Endodermal cell (in vitro differentiated cells): ENCODE measurements at regions not wholly inside any gene's neighbourhood (a gene's known extent, or its start where the extent isn't known, plus 50 kb on each side); places are given as distances from the start of the nearest gene placed in this dataset.

ENCODE experiments used
- DNase-seq: peaks from one replicate; pipeline ENCODE4 v3.0.0-alpha.2; 2017
- H3K27ac ChIP-seq: 2 replicates; pipeline ENCODE4 v1.5.1; 2013; ENCODE audit warnings: mild to moderate bottlenecking, low read depth, low read length, moderate library complexity
- H3K27me3 ChIP-seq: 2 replicates; pipeline ENCODE4 v1.6.1; 2013; ENCODE audit warnings: mild to moderate bottlenecking, low read length, moderate library complexity; ENCODE audit not compliant: insufficient read depth, control insufficient read depth, poor library complexity, severe bottlenecking
- H3K36me3 ChIP-seq: 2 replicates; pipeline ENCODE4 v1.7.0; 2013; ENCODE audit warnings: mild to moderate bottlenecking, low read length, moderate library complexity; ENCODE audit not compliant: control insufficient read depth, insufficient read depth
- H3K4me1 ChIP-seq: one replicate; pipeline ENCODE4 v1.7.0; 2013; ENCODE audit warnings: low read length; ENCODE audit not compliant: control insufficient read depth, insufficient read depth
- H3K4me3 ChIP-seq: 2 replicates; pipeline ENCODE4 v1.5.1; 2013; ENCODE audit warnings: mild to moderate bottlenecking, low read length, moderate library complexity
- H3K9ac ChIP-seq: 2 replicates; pipeline ENCODE4 v1.6.1; 2013; ENCODE audit warnings: mild to moderate bottlenecking, low read length, moderate library complexity; ENCODE audit not compliant: poor library complexity, severe bottlenecking; ENCODE audit errors: extremely low read depth
- H3K9me3 ChIP-seq: 2 replicates; pipeline ENCODE4 v1.6.1; 2013; ENCODE audit warnings: mild to moderate bottlenecking, low read length, moderate library complexity; ENCODE audit not compliant: control insufficient read depth
- H3K27ac Mint-ChIP-seq: 2 replicates; pipeline ENCODE4 v1.8.0; 2020; ENCODE audit warnings: mixed read lengths
- H3K27me3 Mint-ChIP-seq: 2 replicates; pipeline ENCODE4 v1.8.0; 2021; ENCODE audit warnings: mild to moderate bottlenecking, mixed read lengths; ENCODE audit not compliant: insufficient read depth
- H3K36me3 Mint-ChIP-seq: 2 replicates; pipeline ENCODE4 v1.8.0; 2020; ENCODE audit warnings: low read depth, mixed read lengths
- H3K4me1 Mint-ChIP-seq: 2 replicates; pipeline ENCODE4 v1.8.0; 2020; ENCODE audit warnings: mixed read lengths
- H3K4me3 Mint-ChIP-seq: 2 replicates; pipeline ENCODE4 v1.8.0; 2020; ENCODE audit warnings: mild to moderate bottlenecking, moderate library complexity, mixed read lengths
- H3K9me3 Mint-ChIP-seq: 2 replicates; pipeline ENCODE4 v1.8.0; 2020; ENCODE audit warnings: mild to moderate bottlenecking, mixed read lengths
- WGBS, 2 experiments: methylation state at CpG; one replicate each; pipeline versions ENCODE4 v1.1.5 to v1.1.7; 2013; ENCODE audit warnings: missing lambda C conversion rate in 2 of 2, mixed read lengths in 1 of 2; ENCODE audit not compliant: insufficient coverage in 1 of 2, insufficient read length in 1 of 2; 5-methylcytosine and 5-hydroxymethylcytosine counted together
- TF ChIP-seq, protein P1 (sequence below): fragments of 200-600 bp; sonication (generic); conservative IDR thresholded peaks from 2 replicates; pipeline ENCODE4 v1.5.0; 2021; ENCODE audit warnings: antibody characterized with exemption, mild to moderate bottlenecking

DNA sequence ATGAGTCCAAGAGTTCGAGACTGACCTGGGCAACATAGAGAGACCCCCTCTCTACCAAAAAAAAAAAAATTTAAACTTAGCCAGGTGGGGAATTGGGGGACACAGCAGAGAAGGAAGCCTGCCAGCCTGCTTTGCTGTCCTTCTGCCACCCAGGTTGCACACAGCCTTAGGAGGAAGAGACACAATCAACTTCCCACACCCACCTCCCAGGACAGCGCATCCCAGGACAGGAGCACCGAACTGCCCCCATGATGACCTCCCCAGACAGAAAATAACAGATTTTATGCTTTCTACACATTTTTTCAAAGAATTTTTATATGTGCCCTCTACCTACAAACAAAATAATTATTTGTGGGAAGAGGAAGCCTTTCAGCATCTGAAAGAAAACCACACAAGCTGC, 126.0 kb upstream of the ZNF507 start:
- Histone ChIP-seq H3K4me3 (no peak overlapping the region), H3K9me3 (no peaks in the 10 kb centered on the region), H3K27ac (no peak overlapping the region), H3K36me3 (no peaks in the 10 kb centered on the region), H3K27me3 (peaks cover 27% of the 10 kb centered on the region), H3K9ac (no peak overlapping the region), H3K4me1 (peaks cover 5% of the 10 kb centered on the region)
- Mint-ChIP-seq H3K9me3 (no peaks in the 10 kb centered on the region), H3K4me3 (no peak overlapping the region), H3K27ac (no peak overlapping the region), H3K36me3 (no peaks in the 10 kb centered on the region), H3K27me3 (peaks cover 32% of the 10 kb centered on the region), H3K4me1 (no peaks in the 10 kb centered on the region)
- no peak for DNase-seq
- TF ChIP-seq, protein P1, sequence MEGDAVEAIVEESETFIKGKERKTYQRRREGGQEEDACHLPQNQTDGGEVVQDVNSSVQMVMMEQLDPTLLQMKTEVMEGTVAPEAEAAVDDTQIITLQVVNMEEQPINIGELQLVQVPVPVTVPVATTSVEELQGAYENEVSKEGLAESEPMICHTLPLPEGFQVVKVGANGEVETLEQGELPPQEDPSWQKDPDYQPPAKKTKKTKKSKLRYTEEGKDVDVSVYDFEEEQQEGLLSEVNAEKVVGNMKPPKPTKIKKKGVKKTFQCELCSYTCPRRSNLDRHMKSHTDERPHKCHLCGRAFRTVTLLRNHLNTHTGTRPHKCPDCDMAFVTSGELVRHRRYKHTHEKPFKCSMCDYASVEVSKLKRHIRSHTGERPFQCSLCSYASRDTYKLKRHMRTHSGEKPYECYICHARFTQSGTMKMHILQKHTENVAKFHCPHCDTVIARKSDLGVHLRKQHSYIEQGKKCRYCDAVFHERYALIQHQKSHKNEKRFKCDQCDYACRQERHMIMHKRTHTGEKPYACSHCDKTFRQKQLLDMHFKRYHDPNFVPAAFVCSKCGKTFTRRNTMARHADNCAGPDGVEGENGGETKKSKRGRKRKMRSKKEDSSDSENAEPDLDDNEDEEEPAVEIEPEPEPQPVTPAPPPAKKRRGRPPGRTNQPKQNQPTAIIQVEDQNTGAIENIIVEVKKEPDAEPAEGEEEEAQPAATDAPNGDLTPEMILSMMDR, result no peak
- WGBS, 2 experiments, result 95% methylated on average over 3 of the region's 3 CpGs; no CpG with 5 or more reads in 1 of the 2 experiments

DNA sequence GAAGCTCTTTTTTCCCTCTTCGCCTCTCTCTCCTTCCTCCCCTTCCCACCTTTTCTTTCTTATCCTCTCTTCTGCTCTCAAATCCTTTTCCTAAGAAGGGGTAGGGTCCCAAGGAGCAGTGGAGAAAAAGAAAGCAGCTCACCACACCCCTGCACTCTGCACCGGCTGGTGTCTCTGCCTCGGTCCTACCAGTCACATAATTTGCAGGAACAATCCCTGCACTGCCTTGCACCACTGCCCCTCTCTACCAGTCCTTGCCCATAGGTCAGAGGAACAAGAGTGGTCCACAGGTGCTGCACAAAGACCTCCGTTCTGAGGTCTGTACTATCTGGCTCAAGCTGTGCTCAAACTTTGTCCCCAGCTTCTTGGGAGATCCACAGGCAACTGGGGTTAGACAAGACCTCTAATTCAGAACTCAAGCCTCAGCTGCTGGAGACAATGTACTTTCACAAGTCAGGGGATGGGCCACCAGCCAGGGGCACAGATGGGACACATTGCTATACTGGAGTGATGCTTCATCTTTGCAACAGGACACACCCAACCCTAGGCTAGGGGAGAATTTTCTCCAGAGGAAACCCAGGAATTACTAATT, 125.4 kb upstream of the ZNF507 start:
- Histone ChIP-seq H3K9me3 (no peaks in the 10 kb centered on the region), H3K27me3 (peaks cover 33% of the 10 kb centered on the region), H3K4me3 (no peak overlapping the region), H3K27ac (no peak overlapping the region), H3K36me3 (no peaks in the 10 kb centered on the region), H3K9ac (no peak overlapping the region), H3K4me1 (peaks cover 5% of the 10 kb centered on the region)
- H3K27me3 Mint-ChIP-seq, result peaks cover 37% of the 10 kb centered on the region
- no peak for DNase-seq
- H3K9me3 Mint-ChIP-seq, result no peaks in the 10 kb centered on the region
- H3K4me3 Mint-ChIP-seq, result no peak overlapping the region
- H3K36me3 Mint-ChIP-seq, result no peaks in the 10 kb centered on the region
- H3K27ac Mint-ChIP-seq, result no peak overlapping the region
- H3K4me1 Mint-ChIP-seq, result peaks cover 1% of the 10 kb centered on the region
- TF ChIP-seq, protein P1, result no peak
- WGBS, 2 experiments, result 83 to 86% methylated on average over 1 to 4 of the region's 4 CpGs

DNA sequence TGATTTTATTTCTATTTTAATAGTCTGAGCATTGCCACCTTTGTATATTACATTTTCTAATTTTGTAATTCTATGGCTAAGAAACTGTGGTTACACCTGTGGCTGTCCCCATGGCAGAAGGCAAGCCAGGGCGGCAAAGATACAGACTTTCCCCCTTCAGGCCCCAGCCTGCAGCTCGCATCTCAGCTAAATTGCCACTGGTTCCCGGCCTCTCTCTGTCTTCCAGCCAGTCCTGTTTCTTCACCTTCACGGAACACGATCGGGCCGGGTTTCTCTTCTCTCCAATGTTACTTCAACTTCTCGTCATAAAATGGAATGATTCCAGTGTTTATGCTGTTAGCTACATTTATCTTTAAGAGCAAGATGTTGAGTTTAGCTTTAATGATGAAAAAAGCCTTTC, 124.5 kb upstream of the ZNF507 start:
- 89 to 100% methylated on average over 3 to 8 of the region's 8 CpGs for WGBS, 2 experiments
- H3K4me1 Mint-ChIP-seq, result peaks cover 1% of the 10 kb centered on the region

More for the DNA sequence above, 124.5 kb upstream of the ZNF507 start:
- no peaks in the 10 kb centered on the region for H3K9me3 Mint-ChIP-seq
- no peak overlapping the region for H3K4me3 ChIP-seq
- H3K36me3 Mint-ChIP-seq, result no peaks in the 10 kb centered on the region
- no peaks in the 10 kb centered on the region for H3K9me3 ChIP-seq
- TF ChIP-seq, protein P1, result no peak
- no peak for DNase-seq
- H3K27ac Mint-ChIP-seq, result no peak overlapping the region
- H3K27me3 Mint-ChIP-seq, result peaks cover 46% of the 10 kb centered on the region
- no peak overlapping the region for H3K27ac ChIP-seq
- H3K36me3 ChIP-seq, result no peaks in the 10 kb centered on the region
- H3K4me1 ChIP-seq, result peaks cover 5% of the 10 kb centered on the region
- H3K9ac ChIP-seq, result no peak overlapping the region
- peaks cover 42% of the 10 kb centered on the region for H3K27me3 ChIP-seq
- no peak overlapping the region for H3K4me3 Mint-ChIP-seq
